Adrenal gland (tissue), 9 donors: ENCODE measurements at regions not wholly inside any gene's neighbourhood (a gene's known extent, or its start where the extent isn't known, plus 50 kb on each side); places are given as distances from the start of the nearest gene placed in this dataset.

Source experiments
- DNase-seq, 7 donors: peaks; one replicate each; pipeline ENCODE4 v3.0.0-alpha.2; 2019 to 2020
- H3K27ac ChIP-seq, 5 donors: fragments of 200-600 bp; sonication (generic) in 4 of 5; 1 replicate in 3 of 5; 2 replicates in 2 of 5; pipeline versions ENCODE4 v1.5.1 to v1.8.0; 2016 to 2020; ENCODE audit warnings: mild to moderate bottlenecking in 1 of 5
- H3K27me3 ChIP-seq: fragments of 200-600 bp; 2 replicates; pipeline ENCODE4 v1.8.0; 2021
- H3K36me3 ChIP-seq, 2 donors: fragments of 200-600 bp; replicated peaks in 1 of 2; 1 replicate in 1 of 2; 2 replicates in 1 of 2; pipeline versions ENCODE4 v1.5.1 to v1.8.0; 2018 to 2022
- H3K4me1 ChIP-seq, 2 donors: fragments of 200-600 bp; replicated peaks in 1 of 2; 1 replicate in 1 of 2; 2 replicates in 1 of 2; pipeline versions ENCODE4 v1.5.1 to v1.8.0; 2018 to 2021
- H3K4me3 ChIP-seq, 4 donors: fragments of 200-600 bp; sonication (generic) in 3 of 4; one replicate each; pipeline ENCODE4 v1.5.1; 2016 to 2018
- H3K9me3 ChIP-seq, 3 donors: fragments of 200-600 bp; sonication (generic) in 1 of 3; replicated peaks in 1 of 3; 1 replicate in 2 of 3; 2 replicates in 1 of 3; pipeline versions ENCODE4 v1.5.1 to v1.8.0; 2016 to 2021
- CTCF ChIP-seq, 6 experiments: fragments of 450-650 bp in 4 of 6; fragments of 200-600 bp in 2 of 6; sonication (generic) in 1 of 6; IDR thresholded peaks; 1 replicate in 5 of 6; 2 replicates in 1 of 6; pipeline versions ENCODE4 v1.5.1 to v1.8.0; 2016 to 2021; ENCODE audit warnings: antibody characterized with exemption in 6 of 6, mild to moderate bottlenecking in 2 of 6, moderate library complexity in 1 of 6
- POLR2A ChIP-seq, 2 donors: fragments of 450-650 bp; IDR thresholded peaks; one replicate each; pipeline ENCODE4 v1.6.1; 2017; ENCODE audit warnings: antibody characterized with exemption in 2 of 2, mild to moderate bottlenecking in 2 of 2, moderate library complexity in 1 of 2
- WGBS, 4 donors: extraction: QIAGEN DNeasy Blood & Tissue Kit in 2 of 4; methylation state at CpG; one replicate each; pipeline versions ENCODE4 v1.1.5 to v1.1.7; 2013 to 2017; 5-methylcytosine and 5-hydroxymethylcytosine counted together
- intact Hi-C, 2 donors: fragments of 100-400 bp; cut with DNase I; formaldehyde crosslinking; loops; one replicate each; pipeline versions ENCODE4 v1.14.1 to v1.15.0; 2022 to 2023
- donor health status: healthy with polysubstance abuse.
- donor health status: Bipolar disorder and iron deficiency.
- donor health status: DM: yes; HTN: yes; CAD: no.
- donor health status: DM: no; HTN: no; CAD: no.
- donor health status: DM: no; HTN: no; CAD: no.

GRCh38 chr20:60764771-60765170 lies 487.3 kb upstream of the CDH4 start:
- no peak overlapping the region for H3K27ac ChIP-seq
- DNase-seq, result no peak
- TF ChIP-seq CTCF (IDR thresholded peaks at IDR 0.05) (no peak), POLR2A (IDR thresholded peaks at IDR 0.05) (no peak)
- intact Hi-C loops, result no loop called here
- 58 to 74% (median 69%) methylated on average over 9 of the region's 9 CpGs for WGBS, 4 donors
- H3K4me3 ChIP-seq, result no peak overlapping the region
- H3K9me3 ChIP-seq, result no peaks in the 10 kb centered on the region
- H3K36me3 ChIP-seq, result no peaks in the 10 kb centered on the region
- H3K4me1 ChIP-seq, result no peaks in the 10 kb centered on the region
- no peaks in the 10 kb centered on the region for H3K27me3 ChIP-seq

- Histone ChIP-seq H3K27me3 (no peaks in the 10 kb centered on the region), H3K36me3 (no peaks in the 10 kb centered on the region), H3K4me3 (no peak overlapping the region), H3K4me1 (no peaks in the 10 kb centered on the region), H3K9me3 (no peaks in the 10 kb centered on the region), H3K27ac (no peak overlapping the region)
- no peak for DNase-seq
- intact Hi-C loops, result no loop called here
- TF ChIP-seq POLR2A (IDR thresholded peaks at IDR 0.05) (no peak), CTCF (IDR thresholded peaks at IDR 0.05) (no peak)
- 65 to 84% (median 71%) methylated on average over 8 to 10 of the region's 10 CpGs for WGBS, 4 donors
These were observed 486.1 kb upstream of the CDH4 start for GRCh38 chr20:60765821-60766403.

GRCh38 chr20:60768216-60768615 lies 483.8 kb upstream of the CDH4 start:
- WGBS, 4 donors, result 93 to 99% (median 94%) methylated on average over 1 of the region's 1 CpG
- Histone ChIP-seq H3K36me3 (no peaks in the 10 kb centered on the region), H3K27ac (no peak overlapping the region), H3K4me3 (no peak overlapping the region), H3K9me3 (no peaks in the 10 kb centered on the region), H3K4me1 (no peaks in the 10 kb centered on the region), H3K27me3 (peaks cover 6% of the 10 kb centered on the region)
- DNase-seq, result no peak
- intact Hi-C loops, result no loop called here
- TF ChIP-seq CTCF (IDR thresholded peaks at IDR 0.05), result no peak
- TF ChIP-seq POLR2A (IDR thresholded peaks at IDR 0.05), result no peak

GRCh38 chr20:60780388-60781025 lies 471.6 kb upstream of the CDH4 start:
- no peak overlapping the region for H3K27ac ChIP-seq
- 61 to 62% (median 61%) methylated on average over 6 of the region's 6 CpGs for WGBS, 4 donors
- H3K36me3 ChIP-seq, result no peaks in the 10 kb centered on the region
- TF ChIP-seq POLR2A (IDR thresholded peaks at IDR 0.05) (no peak), CTCF (IDR thresholded peaks at IDR 0.05) (no peak)
- no peaks in the 10 kb centered on the region for H3K27me3 ChIP-seq
- no peaks in the 10 kb centered on the region for H3K9me3 ChIP-seq
- no peak overlapping the region for H3K4me3 ChIP-seq
- intact Hi-C loops, result no loop called here
- no peak for DNase-seq
- no peaks in the 10 kb centered on the region for H3K4me1 ChIP-seq
